ENCODE measurements at regions not wholly inside any gene's neighbourhood (a gene's known extent, or its start where the extent isn't known, plus 50 kb on each side); places are given as distances from the start of the nearest gene placed in this dataset.
A peak's percentile ranks its signal among the peaks of the same experiment; 100 is the strongest.
"Not testable (repeated sequence)": the region's sequence is repeated elsewhere in the genome, so short reads cannot be mapped to it uniquely, and the experiment has no call there.

DNA sequence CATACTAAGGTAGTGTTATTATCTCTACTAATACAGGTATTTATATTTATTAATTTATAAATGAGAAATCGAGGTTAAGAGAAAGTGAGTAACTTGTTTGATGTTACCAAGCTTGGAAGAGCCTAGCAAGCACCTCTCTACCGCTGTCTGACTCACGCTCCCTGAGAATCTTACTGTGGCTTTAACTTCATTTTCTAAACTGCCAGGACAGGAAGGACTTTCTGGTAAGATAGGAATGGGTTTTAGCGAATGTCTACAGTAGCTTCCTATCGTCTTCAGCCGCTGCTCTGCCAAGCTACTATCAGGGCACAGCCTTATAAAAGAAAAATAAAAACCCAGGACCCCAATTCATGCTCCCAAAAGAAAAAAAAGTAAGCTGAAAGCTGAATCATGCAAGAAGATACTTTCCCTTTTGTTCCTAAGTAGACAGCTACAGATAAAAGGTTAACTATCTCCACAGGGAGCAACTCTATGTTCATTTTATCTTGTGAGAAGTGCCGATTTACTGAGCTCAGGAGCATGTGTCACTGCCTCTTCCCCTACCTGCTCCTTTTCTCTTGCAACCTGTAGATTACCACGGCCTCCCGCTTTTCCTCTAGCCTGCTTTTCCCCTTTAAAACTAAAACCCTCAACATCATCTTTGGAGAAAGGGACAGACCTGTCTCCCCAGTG, 60.2 kb downstream of the THNSL1 start:
- no peak for DNase-seq

DNA sequence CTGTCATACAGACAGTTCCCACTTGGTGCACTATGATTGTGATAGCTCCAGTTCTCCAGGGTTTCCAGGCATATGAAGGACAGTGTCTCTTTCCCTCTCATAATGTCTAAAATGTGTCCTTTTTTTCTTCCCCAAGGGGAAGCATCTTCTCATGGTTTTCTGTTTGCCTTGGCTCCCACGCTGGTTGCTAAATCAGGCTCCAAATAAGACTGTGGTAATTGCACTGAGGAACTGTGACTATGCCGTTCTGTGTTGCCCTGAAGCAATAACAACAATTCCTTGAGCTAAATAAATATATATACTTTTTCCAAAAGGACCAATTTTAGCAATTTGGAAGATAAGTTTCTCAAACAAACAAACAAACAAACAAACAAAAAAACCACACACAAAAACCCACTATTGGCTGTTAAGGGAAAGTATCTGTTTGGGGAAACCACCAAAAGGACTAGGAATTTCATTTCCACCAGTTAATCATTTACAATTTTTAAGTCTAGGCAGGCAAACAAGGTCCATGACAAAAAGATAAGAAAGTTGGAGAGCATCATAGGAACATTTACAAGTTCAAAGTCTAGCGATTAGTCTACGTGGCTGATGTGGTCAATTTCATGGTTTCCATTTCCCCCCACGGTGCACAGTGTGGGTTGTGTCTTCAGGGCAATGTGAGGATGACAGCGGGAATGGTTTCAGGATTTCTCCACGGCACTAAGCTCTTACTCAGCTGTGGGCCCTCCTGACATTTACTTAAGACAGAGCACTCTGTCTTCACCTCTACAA, 62.4 kb downstream of the THNSL1 start:
- no peak for DNase-seq

DNA sequence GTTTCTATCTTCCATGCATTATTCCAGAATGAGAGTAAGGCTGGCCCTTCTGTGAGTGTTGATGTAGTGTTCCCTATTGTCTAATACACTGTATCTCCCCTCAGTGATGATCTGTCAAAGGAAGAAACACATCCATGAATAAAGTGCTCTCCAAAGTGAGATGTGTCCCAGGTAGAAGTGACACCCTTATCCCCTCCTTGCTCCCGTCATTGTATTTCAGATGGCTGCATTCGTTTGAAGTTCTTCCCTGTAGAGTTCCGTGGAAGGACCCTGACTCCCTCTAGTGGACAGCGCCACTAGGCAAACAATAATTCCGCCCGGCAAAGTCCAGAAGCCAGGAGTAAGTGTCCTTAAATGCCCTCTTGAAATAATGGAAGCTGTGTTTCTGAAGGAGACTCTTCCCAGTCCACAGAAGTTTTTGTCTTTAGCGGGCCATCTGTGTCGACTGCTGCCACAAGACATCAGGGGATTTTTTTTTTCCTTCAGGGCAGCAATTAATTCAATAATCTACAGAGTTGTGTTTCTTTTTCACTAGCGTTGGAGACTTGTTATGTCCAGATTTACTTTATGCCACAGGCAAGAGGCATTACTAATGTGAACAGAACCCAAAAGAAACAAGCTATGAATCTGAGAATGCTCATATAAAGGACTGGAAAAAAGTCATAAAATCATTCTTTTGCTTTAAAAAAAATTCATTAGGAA, 64.6 kb downstream of the THNSL1 start:
- DNase-seq: peak; percentile 50

DNA sequence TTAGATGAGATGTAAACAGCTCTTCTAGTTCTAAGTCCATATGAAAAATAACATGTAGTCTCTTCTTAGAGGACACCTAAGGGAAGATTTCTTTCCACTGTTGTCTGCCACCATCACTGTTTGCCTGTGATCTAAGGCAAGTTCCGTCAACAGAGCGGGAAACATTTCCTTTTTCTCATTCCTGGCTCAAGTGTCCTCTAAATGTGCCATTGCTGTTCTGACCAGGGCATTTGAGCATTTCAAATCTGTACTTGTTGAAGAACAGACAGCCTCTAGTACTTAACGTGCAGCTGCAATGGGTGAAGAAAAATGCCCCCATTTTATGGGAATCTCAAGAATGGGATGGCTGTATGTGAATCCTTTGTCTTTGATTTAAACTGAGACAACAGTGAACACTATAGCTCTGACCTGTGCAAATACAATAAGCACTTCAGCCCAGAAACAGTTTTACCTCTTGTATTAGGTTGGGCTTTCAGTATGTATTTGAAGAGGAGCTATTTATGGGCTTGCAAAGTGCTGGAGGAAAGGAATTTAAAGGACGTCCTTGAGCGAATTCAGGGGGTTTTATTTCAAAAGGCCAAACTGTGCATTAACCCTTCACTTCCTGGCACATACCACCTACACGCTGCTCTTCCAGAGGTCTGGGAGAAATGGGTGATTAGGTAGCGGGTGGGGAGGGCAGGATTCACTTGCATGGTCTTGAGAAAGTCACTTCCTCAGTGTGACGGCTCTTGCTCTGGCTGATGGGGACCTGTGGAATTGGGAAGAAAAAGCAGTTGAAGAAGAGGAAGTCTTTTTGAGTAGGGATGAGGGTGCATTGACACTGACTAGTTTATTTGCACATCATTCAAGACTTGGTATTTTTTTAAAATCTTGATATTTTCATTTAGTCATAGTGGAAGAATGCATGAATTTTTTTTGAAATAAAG, 66.1 kb downstream of the THNSL1 start:
- no peak for DNase-seq

DNA sequence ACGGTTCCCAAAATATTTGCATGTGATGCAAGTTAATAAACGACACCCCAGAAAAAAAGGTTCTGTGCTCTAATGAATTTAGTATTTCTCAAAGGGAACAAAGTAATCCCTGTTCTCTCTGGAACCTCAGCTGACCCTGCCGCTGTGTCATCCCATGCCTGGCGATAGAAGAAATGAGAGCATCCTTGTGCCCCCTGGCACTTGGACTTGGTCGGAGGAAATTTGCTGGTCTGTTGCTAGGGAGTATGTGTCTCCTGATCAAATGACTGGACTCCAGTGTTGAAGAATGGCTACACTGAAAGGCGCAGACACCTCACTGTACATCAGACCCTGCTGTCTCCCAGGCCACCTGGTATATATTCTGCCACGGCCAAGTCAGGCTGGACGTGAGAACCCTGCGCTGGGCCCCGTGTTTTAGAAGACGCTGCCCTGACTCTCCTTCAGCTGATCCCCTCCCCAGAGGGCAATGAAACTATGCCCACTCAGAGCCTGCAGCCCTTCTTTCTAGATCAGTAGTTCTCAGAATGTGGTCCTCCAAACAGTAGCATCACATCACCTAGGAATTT, 67.2 kb downstream of the THNSL1 start:
- no peak for DNase-seq

DNA sequence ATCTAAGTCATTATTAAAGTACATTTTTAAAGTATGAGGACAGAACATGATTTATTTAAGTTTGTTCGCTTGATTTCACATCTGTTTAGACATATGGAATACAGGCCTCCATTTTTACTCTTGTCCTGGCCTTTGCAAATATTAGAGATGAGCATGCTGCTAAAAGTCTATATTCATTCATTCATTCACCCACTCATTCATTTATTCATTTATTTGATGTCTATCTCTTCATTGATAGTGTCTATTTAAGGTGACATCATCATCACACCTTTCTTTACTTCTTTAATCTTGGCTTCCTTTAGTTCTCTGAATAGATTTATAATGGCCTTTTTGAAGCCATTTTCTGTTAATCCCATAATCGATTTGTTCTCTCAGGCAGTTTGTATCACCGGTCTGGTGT, 68.0 kb downstream of the THNSL1 start:
- no peak for DNase-seq

DNA sequence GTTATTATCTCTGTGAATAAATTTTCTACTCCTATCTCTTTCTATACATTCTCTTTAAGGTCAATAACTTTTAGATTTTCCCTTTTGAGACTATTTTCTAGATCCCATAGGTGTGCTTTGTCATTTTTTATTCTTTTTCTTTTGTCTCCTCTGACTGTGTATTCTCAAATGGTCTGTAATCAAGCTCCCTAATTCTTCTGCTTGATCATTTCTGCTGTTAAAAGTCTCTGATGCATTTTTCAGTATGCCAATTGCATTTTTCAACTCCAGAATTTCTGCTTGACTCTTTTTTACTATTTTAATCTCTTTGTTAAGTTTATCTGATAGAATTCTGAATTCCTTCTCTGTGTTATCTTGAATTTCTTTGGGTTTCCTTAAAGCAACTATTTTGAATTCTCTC, 78.2 kb downstream of the THNSL1 start:
- no peak for DNase-seq

DNA sequence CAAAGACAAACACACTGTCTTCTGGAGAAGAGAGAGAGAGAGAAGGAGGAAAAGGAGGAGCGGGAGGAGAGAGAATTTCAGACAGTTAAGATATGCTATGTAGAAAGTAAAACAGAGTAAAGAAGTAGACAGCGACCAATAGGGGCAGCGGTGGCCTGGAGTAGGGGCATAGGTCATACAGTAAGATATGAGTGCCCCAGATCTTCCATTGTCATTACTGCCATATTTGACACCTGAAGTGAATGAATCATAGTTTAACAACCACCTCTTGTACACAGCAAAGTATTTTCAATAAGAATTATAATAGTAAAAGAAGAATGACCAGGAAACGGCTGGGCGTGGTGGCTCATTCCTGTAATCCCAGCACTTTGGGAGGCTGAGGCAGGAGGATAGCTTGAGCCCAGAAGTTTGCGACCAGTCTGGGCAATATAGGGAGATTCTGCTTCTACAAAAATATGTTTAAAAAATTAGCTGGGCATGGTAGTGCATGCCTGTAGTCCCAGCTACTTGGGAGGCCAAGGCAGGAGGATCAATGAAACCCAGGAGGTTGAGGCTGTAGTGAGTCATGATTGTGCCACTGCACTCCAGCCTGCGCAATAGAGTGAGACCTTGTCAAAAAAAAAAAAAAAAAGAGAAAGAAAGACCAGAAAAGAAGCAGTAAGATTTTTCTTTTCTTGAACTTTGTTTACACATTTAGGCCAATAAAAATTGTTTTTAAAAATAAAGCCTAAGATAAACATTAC, 77.0 kb upstream of the GPR158 start:
- no peak for DNase-seq

DNA sequence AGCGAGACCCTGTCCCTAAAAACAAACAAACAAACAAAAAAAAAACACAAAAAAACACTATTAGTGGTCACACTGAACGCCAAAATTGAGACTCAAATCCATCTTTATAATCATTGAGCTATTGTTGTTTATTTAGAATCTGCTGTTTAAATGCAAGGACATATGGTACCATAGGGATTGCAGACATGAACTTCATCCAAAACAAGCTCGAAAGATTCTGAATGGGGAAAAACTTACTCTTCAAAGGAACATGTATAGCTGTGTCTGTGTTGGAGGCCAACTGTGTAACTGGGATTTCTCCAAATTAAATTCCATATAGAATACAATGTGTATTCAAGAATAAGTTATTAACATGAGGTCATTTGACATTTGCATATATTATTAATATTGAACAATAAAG, 74.7 kb upstream of the GPR158 start:
- DNase-seq: no peak

DNA sequence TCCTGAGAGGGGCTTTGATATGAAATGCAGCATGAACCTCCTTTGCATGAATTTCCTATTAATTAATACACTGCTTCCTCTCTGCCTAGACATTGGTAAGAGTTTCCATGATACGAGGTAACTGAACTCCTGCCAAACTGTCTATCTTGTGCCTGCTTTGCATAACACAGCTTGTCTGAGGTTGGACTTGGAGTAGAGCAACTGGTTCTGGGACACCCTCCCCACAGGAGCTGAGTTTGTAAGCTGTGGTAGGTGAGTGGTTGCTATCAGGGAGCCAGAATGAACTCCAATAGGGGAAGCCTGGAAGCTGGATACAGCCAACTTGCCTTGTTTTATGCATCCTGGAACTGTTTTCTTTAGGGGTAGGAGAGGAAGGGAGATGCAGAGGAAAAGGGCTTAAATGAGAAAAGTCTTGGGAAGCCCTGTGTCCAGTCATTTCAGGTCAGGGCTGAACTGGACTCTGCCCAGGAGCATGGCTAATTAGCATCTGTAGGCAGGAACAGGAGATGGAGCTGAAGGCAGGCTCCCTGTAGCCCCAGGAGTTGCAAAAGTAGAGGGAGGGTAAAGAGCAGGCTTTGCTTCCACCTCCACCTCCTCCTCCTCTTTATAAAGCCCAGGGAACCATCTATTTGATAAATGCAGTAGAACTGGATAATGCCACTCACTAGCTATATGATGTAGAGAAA, 73.2 kb upstream of the GPR158 start:
- no peak for DNase-seq

DNA sequence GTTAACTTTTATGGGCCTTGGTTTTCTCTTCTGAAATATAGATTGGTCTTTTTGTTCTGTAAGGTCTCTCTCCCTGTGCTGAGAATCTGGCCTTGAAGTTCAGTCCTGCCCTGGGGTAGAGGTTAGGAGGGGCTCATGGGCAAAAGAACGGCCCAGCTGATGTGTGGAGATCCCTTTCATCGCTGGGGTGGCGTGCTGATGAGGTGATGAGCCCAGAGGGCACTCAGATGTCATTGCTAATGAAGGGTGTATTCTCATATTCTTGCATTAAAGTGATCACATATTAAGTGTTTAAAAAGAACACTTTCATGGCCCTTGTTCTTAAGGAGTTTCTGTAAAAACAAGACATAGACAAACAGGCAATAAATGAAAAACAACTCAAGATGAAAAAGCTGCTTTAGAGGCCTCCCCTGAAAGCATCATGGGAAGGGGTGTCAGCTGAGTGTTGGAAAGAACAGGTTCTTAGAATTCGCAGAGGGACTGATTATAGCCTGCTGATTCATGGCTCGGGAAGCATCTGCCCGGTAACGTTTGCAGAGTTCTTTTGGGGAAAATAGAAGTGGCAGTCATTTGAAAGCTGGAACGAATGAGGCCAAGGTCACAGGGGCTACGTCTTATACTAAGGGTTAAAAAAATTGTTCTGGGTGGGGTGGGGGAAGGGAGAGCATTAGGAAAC, 72.5 kb upstream of the GPR158 start:
- DNase-seq: no peak

DNA sequence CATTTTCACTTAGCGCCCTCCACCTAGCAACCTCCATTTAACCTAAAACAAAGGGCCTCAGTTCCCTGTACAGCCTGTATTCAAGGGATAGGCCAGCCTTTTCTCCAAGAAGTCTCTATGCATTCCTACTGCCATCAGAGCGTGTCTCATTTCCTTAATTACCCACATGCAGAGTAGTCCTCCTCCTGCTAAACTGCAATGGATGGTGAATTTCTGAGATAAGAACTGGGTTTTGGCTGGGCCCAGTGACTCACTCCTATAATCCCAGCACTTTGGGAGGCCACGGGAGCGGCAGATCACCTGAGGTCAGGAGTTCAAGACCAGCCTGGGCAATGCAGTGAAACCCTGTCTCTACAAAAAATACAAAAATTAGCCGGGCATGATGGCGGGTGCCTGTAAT, 71.1 kb upstream of the GPR158 start:
- DNase-seq: no peak

DNA sequence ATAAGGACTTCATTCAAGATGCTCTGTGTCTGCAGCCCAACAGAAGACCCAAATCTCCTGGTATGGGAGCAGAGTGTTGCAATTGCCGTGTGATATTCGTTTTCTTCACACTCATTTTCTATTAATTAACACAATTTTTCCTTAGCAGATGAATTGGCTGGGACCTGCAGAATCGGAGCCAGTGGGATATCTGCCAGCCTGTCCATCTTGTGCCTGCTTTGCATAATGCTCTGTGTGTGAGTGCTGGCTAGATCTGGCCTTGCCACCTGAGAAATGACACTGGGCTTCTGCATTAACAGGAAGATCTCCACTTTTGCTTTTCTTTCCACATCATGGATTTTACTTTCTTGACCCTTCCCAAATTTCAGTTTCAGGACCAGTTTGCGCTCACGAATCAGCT, 70.4 kb upstream of the GPR158 start:
- no peak for DNase-seq

DNA sequence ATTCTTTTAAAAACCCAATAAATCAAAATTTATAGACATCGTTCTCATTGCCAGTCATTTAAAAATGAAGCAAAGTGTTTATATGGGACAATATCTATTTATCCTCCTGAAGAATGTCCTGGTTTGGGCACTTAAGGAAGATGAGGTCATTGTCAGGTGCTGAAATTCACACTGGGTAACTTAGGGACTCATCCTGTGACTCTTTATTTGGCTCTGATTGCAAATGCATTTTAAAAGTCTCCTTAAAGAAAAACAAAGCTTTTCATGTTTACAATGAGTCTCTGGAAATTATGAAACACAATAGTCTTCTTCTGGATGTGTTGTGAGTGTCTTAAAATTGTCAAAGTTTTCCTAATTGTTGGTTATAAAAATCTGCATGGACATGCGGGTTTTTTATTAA, 69.5 kb upstream of the GPR158 start:
- no peak for DNase-seq

DNA sequence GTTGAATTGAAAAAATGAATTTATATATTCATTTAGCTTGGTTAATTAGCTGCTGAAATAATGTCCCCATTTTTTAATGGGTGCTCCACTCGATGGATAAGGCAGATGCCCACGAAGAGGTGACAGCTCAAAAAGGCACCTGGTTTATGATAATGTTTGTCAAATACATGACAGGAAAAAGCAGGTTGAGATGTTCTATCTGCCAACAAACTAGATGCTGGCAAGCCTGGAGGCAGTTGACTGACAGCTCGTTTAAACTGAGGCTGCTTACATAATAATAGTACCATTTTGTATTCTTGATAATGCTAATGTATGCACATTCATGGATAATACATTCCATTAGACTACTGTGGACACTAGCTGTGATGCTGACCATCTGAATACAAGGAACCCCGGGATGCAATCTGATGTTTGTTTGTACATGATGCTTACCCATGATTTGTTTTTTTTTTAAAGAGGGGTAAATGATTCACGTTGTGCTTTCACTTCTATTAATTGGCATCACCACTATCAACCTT, 69.0 kb upstream of the GPR158 start:
- no peak for DNase-seq

DNA sequence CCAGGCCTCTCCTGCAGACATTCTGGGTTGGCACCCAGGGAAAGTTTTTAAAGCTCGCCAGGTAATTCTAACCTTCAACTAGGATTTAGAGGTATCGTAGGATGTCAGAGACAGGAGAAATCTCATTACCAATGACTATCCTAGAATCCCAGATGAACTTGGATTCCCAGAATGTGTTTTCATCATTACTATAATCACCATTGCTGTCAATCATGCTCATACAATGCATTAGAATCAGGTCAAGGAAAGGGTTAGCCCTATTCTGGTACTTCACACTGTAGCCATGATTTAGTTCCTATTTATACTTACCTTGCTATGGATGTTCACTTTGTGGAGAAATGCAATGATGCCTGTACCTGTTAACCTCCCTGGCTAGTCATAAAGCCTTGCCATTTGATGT, 67.0 kb upstream of the GPR158 start:
- DNase-seq: no peak

DNA sequence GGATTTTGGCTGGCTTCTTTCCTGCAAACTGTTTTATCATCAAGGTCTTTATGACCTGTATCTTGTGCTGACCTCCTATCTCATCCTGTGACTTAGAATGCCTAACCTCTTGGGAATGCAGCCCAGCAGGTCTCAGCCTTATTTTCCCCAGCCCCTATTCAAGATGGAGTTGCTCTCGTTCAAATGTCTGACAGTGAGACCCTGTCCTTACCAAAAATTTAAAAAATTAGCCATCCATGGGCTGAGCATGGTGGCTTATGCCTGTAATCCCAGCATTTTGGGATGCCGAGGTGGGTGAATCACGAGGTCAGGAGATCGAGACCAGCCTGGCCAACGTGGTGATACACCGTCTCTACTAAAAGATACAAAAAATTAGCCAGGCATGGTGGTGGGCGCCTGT, 64.9 kb upstream of the GPR158 start:
- DNase-seq: not testable (repeated sequence)

DNA sequence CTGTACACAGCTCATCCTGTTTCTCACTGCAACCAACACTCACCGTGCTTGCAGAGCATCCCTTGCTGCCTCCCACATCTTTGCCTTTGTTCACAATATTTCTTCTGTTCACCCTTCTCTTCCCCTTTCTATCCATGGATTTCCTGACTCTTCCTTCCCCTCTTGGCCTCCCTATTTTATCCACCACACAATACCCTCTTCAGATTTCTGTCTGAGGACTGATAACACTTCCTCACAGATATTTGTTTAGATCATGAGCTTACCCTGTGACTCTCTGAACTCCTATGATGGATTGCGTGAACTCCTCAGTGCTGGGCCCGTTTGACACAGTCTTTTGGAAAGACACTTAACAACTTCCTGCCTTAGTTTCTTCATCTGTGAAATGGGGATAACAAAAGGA, 62.8 kb upstream of the GPR158 start:
- DNase-seq: no peak

DNA sequence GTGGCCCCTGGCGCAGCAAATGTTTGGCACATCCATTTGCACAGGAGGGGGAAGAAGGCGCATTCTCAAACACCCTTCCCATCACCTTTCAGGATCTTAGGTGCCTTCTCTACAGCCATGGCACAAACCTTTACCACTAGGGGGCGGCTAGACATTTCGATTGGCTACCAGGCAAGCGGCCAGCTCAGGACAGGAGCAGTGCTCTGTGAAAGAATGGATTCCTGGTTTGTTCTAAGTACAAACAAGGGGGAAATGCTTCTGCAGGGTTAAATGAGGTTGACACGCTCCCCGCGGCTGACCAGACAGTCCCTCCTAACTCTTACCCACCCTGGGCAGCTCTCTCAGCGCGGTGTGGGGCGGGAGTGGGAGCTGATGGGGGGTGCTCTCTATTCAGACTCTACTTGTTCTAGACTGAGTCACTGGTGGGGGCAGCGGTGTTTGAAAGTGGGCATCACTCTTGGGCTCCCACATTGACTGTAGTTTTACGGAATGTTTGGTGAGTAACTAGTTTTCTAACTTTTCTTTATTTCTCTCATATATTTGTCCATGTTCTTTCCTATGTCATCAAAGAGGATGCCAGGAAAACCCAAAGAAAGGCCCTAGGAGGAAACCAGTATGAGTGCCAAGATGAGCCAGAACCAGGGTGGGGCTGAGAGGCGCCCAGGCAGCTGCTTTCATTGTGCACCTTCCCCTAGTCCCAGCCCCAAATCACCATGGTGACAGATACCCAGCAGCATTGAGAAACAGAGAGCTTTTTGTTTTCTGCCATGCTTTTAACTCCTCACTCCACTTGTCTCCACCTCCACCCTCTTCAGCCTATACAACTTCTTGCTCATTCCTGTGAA, 61.4 kb upstream of the GPR158 start:
- peak; percentile 10 for DNase-seq

DNA sequence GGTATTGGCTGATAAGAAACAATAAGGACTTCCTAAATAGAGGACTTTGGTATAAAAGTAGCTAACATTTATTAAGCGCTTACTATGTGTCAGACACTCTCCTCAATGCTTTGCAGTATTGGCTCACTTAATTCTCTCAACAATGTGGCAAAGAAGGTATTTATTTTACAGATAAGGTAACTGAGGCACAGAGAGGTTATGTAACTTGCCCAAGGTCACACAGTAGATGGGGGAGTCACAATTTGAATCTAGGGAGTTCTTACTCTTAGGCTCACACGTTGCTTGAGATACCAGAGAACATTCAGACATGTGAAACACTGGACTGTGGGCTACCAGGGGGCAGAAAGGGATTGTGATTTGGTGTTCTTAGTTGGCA, 60.8 kb upstream of the GPR158 start:
- DNase-seq: no peak

Measured in stimulated activated CD4-positive, alpha-beta T cell treated with anti-CD3 and anti-CD28 coated beads, Interleukin-12 subunit alpha, Interleukin-12 subunit beta, amount 100 ng/mL, for 4 hours (primary cell).